AML-193 (cell line): ENCODE measurements at regions not wholly inside any gene's neighbourhood (a gene's known extent, or its start where the extent isn't known, plus 50 kb on each side); places are given as distances from the start of the nearest gene placed in this dataset.
"Not testable (repeated sequence)": the region's sequence is repeated elsewhere in the genome, so short reads cannot be mapped to it uniquely, and the experiment has no call there.

Source experiments
- DNase-seq, 2 experiments: peaks; one replicate each; lab custom pipeline; 2025; lab: John Stamatoyannopoulos, UW

DNA sequence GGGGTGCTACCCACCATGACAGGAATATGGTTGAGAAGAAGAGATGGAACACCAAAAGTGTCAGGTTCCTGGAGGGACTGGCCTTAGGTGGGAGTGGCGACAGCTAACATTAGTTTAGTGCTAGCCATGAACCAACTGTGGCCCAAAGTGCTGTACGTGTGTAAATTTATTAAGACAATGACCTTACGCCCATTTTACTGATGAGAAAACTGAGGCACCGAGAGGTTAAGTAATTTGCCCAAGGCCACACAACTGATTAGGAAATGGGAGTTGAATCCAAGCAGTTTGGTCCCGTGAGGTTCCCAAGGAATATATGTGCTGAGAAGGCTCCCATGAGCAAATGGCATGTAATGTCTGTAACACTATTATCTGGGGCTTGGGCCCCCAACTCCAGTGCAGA lies 109.5 kb upstream of the SLC1A4 start:
- DNase-seq: no peak

DNA sequence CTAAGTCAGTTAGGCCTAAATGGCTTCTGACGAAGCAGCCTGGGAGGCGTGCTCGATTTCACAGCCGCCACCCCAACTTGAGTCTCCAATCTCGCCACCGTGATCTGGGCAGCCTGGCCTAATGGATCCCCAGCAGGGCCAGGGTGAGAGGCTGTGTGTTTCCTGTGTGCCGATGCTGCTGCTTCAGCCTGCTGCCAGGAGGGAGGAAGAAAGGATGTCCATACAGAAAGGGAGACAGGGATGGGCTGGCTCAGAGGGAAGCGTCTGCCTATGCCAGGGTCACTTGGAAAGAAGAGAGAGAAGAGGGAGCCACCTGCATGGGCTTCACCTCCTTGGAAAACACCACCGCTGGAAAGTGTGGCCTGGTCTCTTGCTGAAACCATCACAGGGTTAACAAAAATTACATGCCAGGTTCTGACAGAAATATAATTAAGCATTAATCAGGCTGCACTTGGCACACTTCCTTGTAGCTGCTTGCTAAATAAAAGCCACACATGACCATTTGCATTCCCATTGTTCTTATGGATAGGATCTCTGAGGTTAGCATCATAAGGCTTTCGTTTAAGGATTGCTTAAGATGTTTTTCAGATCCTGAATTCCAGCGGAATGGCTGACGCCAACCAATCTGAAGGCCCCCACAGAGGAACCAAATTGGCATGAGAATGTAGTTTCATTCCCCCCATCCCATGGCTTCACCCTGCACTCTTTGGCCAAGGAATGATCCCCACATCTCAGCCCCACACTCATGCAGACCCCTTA lies 108.8 kb upstream of the SLC1A4 start:
- DNase-seq: no peak

DNA sequence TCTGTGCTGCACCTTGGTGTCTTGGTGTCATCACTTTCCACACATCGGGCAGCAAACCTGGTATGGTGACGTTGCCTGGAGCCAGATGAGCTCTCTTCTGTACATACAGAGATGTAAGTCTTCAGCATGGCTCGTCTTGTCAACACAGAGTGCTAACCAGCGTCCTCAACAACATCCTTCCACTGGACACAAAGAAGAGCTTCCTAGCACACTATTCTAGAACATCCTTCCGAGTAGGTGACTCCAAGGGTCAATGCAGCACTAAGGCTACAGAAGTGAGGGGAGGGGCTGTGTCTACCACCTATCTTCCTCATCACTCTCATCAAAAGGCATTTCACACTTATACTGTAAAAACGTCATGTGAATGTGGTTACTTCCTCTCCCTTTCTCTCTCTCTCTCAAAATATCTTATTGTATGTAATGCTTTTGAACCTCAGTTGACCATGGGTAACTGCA lies 108.1 kb upstream of the SLC1A4 start:
- DNase-seq: no peak

DNA sequence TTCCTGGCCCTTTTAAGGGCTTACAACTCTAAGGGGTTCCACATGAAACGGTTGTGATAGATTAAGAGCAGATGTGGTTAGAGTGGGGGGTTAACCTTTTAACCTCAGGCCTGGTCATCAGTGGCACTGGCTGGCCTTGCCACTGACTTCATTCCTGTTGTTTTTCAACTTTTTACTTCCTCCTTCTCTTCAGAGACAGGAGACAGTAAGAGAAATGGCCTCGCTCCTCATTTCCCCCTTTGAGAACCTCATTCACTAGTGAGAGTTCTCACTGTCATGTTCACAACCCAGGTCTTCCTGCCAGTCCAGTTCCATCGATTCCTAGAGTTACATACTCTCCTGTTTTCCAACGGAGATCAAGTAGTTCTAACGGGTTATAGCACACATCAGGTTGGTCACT lies 101.6 kb upstream of the SLC1A4 start:
- no peak for DNase-seq

DNA sequence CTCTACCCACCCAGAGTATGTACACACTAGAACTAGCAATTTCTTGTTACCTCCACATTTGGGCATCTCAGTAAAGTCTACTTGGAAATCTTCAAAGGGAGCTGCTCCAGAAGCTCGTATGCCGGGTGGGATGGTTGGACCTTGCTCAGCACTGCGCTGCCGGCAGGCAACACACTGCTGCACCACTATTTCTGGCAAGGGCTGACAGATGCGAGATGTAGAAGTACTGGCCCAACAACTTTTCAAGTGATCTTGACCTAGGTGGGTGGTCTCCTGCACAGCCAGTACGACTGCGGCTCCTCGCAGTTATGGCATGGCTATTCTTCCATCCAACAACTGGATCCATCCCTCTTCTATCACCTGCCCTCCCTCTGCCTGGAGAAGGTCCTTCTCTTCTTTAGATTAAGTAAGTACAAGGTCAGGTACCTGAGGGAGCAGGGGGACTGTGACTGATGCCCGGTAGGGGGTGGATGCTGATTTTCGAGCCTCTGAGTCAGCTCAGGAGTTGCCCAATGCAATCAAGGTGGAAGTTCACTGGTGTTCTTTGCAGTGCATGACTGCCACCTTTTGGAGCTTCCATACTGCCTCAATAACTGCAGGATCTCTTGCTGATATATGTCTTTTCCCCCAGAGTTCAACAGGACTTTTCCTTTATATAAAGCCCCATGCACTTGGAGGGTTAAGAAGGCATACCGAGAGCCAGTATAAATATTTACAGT lies 100.4 kb upstream of the SLC1A4 start:
- DNase-seq: peak in 1 of 2 experiments; percentile 18

DNA sequence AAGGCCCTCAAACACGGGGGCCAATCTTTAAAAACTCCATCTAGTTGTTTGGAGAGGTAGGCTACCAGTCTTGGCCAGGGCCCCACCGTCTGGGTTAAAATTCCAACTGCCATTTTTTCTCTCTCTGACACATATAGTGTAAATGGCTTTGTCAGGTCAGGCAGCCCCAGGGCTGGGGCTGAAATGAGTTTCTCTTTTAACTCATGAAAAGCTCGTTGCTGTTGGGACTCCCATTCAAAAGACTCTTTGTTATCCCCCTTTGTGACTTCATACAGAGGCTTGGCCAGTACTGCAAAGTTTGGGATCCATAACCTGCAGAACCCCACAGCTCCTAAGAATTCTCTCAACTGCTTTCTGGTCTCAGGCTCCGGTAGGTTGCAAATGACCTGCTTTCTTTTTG lies 99.4 kb upstream of the SLC1A4 start:
- no peak for DNase-seq

DNA sequence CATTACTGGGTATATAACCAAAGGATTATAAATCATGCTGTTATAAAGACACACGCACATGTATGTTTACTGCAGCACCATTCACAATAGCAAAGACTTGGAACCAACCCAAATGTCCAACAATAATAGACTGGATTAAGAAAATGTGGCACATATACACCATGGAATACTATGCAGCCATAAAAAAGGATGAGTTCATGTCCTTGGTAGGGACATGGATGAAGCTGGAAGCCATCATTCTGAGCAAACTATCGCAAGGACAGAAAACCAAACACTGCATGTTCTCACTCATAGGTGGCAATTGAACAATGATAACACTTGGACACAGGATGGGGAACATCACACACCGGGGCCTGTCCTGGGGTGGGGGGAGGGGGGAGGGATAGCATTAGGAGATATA lies 92.6 kb upstream of the SLC1A4 start:
- DNase-seq: not testable (repeated sequence)

DNA sequence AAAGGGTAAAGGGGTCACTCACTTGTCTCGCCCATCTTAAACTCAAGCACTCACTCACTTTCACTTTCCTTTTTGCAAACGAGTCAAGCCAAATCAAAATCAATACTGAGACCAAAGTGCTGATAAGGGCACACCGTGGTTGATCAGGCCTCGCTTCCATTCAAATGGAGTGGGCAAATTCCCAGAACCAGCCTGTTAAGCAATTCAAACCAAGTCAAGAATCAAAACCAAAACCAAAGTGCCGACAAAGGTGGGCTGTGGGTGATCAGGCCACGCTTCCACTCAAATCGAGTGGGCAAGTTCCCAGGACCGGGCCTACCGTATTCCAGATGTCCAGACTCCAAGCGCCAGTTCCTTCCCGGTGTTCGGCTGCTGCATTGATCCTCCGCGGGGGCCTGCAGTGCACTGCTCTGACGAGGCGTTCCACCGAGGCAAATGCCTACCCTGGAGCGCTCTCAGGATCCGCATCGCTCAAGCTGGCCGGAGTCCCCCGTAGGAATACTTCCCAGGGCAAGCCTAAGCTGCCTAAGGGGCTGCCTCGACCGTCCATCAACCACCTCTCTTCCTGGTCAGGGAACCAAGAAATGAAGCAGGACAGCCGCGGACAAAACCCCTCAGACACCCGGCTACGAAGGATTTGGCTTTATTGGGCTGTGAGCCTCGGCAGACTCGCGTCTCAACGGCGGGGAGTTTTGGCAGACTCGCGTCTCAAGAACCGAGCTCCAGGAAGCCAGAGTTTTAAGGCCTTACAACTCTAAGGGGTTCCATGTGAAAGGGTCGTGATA lies 89.9 kb upstream of the SLC1A4 start:
- DNase-seq: no peak

DNA sequence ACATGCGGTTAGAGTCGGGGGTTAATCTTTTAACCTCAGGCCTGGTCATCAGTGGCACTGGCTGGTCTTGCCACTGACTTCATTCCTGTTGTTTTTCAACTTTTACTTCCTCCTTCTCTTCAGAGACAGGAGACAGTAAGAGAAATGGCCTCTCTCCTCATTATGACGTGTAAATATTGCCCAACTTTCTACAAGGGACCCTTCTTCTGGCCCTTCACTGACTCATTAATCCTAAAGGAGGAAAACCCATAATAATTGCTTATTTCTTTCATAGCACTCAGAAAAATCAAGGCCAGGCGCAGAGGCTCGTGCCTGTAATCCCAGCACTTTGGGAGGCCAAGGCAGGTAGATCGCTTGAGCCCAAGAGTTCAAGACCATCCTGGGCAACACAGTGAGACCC lies 89.3 kb upstream of the SLC1A4 start:
- not testable (repeated sequence) for DNase-seq

DNA sequence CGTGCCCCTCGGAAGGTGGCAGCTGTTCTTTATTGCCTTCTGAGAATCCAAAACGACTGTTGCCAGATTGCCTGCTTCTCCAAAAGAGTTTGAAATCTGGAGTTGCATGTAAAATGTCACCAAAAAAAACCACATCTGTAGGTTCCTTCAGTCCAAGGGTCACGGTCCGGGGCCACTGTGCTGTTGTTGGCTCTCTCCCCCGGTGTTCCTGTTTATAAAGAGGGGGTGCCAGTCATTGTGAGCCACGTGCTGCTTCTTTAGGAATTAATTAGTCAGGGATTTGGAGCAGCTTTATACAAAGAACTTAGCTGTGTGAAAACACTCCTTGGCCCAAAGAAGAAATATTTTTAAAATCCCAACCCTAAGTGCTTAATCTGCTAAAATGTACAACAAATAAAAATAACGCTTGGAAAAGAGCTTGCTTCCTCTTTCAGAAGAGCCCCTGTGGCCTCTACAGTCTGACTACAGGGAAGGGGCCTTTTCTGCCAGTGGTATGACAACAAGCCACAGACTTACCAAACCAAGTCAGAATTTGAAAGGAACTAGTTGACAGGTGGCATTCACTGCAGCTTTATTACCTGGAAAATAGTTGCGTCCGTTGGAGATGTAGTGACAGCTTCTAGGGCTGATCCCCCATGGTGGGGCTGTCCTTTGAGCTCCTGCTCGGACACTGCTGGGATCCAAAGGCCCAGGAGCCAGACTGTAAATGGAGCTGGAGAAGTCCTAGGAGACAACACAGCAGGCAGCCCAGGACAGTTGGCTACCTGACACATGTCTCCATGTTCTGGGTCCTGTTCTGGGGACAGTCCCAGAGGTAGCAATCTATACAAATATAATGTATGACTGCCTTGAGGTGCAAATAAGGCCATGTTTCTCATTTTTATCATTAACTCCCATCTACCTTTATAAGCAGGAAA lies 84.5 kb upstream of the SLC1A4 start:
- no peak for DNase-seq

DNA sequence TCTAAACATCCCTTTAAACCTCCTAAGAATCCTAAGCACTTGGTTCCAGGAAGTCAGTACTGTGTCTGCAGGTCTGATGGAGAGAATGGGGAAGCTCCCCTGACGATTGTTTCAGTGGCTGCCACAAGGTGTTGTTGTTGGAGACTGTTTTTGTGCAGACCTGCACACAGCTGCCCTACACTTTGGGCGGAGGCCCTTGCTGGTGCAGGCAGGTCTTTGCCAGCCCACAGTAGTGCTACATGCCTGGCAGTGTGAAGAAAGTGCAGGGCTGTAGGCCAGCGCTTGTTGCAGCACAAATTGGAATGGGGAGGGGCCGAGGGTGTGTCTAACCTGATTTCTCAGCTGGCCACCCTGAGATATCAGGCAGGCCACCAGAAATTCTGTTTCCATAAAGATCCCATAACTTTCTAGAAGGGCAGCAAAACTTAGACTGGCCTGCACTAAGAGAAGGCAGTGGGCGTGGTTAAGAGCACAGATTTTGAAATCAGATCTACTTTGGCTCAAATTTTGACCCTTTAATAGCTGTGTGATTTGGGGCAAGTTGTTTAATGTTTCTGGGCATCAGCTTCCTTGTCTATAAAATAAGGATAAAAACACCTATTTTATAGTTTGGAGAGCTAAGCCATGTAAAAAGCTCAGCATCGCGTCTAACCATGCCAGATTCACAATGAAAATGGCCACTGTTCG lies 83.7 kb upstream of the SLC1A4 start:
- DNase-seq: no peak

DNA sequence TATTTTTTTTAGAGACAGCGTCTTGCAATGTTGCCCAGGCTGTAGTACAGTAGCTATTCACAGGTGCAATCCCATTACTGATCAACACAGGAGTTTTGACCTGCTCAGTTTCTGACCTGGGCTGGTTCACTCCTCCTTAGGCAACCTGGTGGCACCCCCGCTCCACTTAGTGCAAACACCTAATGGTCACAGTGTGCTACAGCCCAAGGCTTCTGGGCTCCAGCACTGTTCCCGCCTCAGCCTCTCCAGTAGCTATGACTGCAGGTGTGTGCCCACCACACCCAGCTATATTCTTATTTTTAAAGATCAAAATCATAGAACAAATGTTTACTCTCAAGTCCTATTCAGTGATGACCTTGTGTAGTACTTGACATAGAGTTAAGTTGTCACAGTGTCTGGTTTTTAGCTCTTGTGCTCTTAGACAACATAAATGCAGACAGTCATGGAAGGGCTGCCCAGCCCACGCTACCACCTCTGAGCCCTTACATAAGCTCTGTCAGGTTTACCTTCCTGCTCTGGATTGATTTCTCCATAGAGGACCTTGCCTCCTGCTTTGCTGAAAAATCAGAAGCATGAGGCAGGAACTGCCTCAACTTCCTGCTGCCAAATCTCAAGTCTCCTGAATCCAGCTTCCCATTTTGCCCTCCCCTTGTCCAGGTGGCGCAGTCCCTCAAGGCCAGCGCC lies 82.2 kb upstream of the SLC1A4 start:
- DNase-seq: no peak

DNA sequence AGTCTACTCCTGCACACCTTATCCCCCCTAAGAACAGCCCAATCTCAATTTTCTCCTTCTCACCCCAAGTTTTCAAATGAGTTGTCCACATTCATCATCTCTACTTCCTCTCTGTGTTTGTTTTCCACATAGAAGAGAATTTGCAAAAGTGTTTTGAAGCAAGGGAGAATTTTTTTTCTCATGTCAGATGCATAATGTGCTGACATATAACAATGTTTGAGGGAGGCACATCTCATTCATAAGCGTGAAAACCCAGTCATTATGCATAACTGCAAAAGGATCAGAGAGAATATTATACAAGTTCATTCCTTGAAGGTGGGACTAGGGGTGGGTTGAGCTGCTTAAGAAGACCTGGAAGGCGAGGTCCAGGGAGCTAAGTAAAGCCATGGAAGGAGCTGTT lies 80.8 kb upstream of the SLC1A4 start:
- no peak for DNase-seq

DNA sequence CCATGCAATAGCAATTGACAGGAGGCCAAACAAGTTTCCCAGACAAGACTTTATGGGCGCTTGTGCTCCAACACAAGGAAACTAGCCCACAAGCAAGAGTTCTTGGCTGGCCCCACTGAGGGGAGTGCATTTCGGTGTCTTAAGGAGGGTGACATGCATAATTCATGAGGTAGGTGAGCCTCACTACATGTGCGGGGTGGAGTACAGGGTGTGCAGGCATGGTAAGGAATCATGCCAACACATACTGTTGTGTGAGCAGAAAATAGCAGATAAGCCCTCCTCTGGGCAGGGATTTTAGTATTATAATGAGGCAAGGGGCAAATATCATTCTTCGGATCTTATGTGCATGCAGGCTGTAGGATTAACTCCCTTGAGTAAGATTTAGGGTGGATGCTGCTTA lies 78.7 kb upstream of the SLC1A4 start:
- no peak for DNase-seq

DNA sequence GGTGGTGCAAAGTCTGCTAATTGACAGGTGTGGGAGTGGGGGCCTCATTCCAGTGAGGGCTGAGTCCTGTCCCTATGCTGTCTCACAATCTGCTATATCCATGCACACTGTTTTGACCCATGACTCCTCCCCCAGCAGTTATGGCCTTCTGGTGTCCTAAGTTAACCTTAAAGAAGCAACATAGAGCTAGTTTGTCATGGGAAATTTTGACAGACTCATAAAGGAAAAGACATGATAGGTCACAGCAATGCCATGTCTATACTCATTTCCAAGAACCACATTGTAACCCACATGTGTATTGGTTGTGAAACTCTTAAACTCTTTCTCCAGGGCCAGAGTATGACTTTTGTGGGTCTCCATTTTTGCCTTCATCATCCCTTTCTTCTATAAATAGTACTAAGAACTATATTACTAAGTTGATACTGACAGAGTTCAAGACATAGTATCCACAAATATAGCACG lies 78.2 kb upstream of the SLC1A4 start:
- DNase-seq: peak in 1 of 2 experiments; percentile 6

DNA sequence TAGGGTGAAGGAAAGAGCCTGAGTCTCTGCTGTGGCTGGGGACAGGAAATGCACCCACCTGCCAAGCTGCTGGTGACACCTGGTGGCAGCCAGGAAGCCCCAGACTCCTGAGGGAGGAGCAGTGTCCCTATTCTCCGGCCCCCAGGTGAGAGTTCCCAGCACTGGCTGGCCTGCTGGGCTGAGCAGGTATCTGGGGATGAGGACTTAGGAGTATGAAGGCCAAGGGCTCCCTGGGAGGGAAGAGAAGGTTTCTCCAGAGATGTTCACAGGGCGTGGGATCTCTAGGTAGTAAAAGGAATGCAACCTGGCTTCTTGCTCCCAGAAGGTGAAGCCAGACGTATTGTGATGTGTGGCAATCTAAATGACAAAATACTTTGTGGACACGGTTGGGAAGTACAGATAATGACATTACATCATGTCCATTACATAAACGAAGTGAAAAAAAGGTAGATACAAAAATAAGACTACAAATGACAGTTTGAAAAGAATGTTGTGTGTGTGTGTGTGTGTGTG lies 75.8 kb upstream of the SLC1A4 start:
- no peak for DNase-seq

DNA sequence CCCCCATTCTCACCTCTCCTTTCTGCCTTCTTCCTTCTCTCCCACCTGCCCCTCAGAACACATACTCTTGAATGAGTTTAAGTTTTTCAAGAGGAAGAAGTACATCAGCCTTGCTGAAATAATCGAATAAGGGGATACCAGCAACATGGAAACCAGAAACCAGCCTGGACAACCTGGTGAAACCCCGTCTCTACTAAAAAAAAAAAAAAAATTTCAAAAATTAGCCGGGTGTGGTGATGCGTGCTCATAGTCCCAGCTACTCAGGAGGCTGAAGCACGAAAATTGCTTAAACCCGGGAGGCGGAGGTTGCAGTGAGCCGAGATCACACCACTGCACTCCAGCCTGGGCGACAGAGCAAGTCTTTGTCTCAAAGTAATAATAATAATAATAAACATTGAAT lies 75.0 kb upstream of the SLC1A4 start:
- no peak for DNase-seq

DNA sequence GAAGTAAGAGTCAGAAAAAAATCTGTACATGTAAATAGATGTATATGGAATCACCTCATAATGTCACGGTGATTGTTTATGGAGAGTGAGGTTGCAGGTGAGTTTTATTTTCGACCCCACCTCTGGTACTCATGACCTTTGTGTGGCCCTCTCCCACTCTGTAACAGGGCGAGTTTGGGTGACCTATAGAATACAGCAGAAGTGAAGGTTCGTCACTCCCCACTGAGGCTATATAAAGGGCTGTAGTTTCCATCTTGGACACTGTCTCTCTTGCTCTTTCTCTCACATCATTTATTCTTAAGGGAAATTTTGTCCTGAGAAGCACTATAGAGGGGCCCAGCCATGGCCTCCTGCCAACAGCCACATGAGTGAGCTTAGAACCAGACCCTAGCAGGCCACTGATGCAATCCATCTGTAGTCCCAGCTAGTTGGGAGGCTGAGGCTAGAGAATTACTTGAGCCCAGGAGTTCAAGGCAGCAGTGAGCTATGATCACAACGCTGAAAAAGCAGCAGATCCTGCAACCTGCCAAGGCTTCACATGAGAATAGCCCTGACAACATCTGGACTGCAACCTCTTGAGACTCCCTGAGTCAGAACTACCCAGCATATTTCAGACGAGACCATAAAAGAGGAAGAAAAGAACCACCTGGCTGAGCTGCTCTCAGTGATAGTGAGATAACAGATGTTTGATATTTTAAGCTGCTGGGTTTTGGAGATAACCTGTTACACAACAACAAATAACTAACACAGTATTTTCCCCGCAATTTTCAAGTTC lies 74.3 kb upstream of the SLC1A4 start:
- DNase-seq: peak; percentile 44 to 51

DNA sequence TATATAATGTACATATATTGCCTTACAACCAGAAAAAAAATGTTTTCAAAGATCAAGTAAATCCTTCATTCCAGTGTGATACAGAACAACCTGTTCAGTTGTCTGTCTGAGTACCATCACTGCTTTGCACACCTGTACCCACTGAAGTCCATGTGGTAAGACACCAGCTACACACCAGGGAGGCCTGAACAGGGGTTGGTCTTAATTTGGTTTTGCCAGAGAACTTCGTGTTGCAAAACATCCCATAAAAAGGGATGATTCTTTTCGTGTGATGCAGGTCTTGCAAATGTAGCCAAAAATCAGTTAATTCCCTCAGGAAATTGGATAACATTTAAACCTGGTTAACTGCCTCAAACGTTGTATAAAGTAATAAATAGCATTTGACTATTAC lies 73.7 kb upstream of the SLC1A4 start:
- no peak for DNase-seq
